NCI-H2107 (cell line): ENCODE measurements at regions not wholly inside any gene's neighbourhood (a gene's known extent, or its start where the extent isn't known, plus 50 kb on each side); places are given as distances from the start of the nearest gene placed in this dataset.
A peak's percentile ranks its signal among the peaks of the same experiment; 100 is the strongest.

Experiments used
- DNase-seq: peaks from one replicate; lab custom pipeline; 2025; lab: John Stamatoyannopoulos, UW

- no peak for DNase-seq
Observed at GRCh38 chr9:91023741-91024140, 222.1 kb downstream of the SYK start.

- DNase-seq, result no peak
Observed at GRCh38 chr9:91024841-91025240, 223.2 kb downstream of the SYK start.

- DNase-seq, result no peak
Observed at GRCh38 chr9:91025856-91026255, 224.2 kb downstream of the SYK start.

- no peak for DNase-seq
Observed at GRCh38 chr9:91026266-91026665, 224.6 kb downstream of the SYK start.

- no peak for DNase-seq
Observed at GRCh38 chr9:91027005-91027404, 225.4 kb downstream of the SYK start.

- DNase-seq, result no peak
Observed at GRCh38 chr9:91028166-91028827, 226.7 kb downstream of the SYK start.

GRCh38 chr9:91029650-91030361 is 228.2 kb downstream of the SYK start:
- DNase-seq, result no peak

GRCh38 chr9:91032121-91032531 is 230.5 kb downstream of the SYK start:
- no peak for DNase-seq

- DNase-seq, result no peak
Observed at GRCh38 chr9:91033270-91033669, 231.7 kb downstream of the SYK start.

- no peak for DNase-seq
Observed at GRCh38 chr9:91033797-91034196, 232.2 kb downstream of the SYK start.

- no peak for DNase-seq
Observed at GRCh38 chr9:91034521-91034920, 232.9 kb downstream of the SYK start.

GRCh38 chr9:91034976-91035824 is 233.6 kb downstream of the SYK start:
- no peak for DNase-seq

- DNase-seq, result no peak
Observed at GRCh38 chr9:91035825-91036208, 234.2 kb downstream of the SYK start.

GRCh38 chr9:91036356-91036755 is 234.7 kb downstream of the SYK start:
- DNase-seq, result no peak

GRCh38 chr9:91036826-91037510 is 235.3 kb downstream of the SYK start:
- peak; percentile 29 for DNase-seq

- no peak for DNase-seq
Observed at GRCh38 chr9:91037511-91038482, 236.2 kb downstream of the SYK start.

- DNase-seq, result no peak
Observed at GRCh38 chr9:91038483-91039124, 237.0 kb downstream of the SYK start.

- no peak for DNase-seq
Observed at GRCh38 chr9:91039125-91039834, 237.7 kb downstream of the SYK start.

- DNase-seq, result no peak
Observed at GRCh38 chr9:91039835-91040140, 238.2 kb downstream of the SYK start.
